Common myeloid progenitor, CD34-positive (primary cell): ENCODE measurements at regions not wholly inside any gene's neighbourhood (a gene's known extent, or its start where the extent isn't known, plus 50 kb on each side); places are given as distances from the start of the nearest gene placed in this dataset.

ENCODE experiments used
- CTCF ChIA-PET: fragments of 350-600 bp; sonication (Branson Sonifier 250); formaldehyde crosslinking; loops from one replicate; lab custom pipeline; 2021; ENCODE audit warnings: antibody characterized with exemption; lab: Charles Lee
- POLR2A ChIA-PET: fragments of 350-600 bp; sonication (Branson Sonifier 250); formaldehyde crosslinking; loops from one replicate; lab custom pipeline; 2021; ENCODE audit warnings: antibody characterized with exemption; lab: Charles Lee
- DNase-seq, 3 donors: peaks; one replicate each; pipeline versions ENCODE4 v3.0.0 to v3.0.0-alpha.2; 2013
- H3K27ac ChIP-seq, 2 experiments: 1 replicate in 1 of 2; 2 replicates in 1 of 2; pipeline ENCODE4 v1.7.0; 2013; ENCODE audit warnings: inconsistent platforms in 2 of 2, low read length in 2 of 2, mild to moderate bottlenecking in 2 of 2, low read depth in 1 of 2, moderate library complexity in 1 of 2; ENCODE audit not compliant: severe bottlenecking in 2 of 2, insufficient read depth in 1 of 2, poor library complexity in 1 of 2
- H3K27me3 ChIP-seq, 5 experiments: replicated peaks in 2 of 5; 1 replicate in 3 of 5; 2 replicates in 2 of 5; pipeline versions ENCODE4 v1.6.1 to v1.7.0; 2013; ENCODE audit warnings: low read length in 4 of 5, mild to moderate bottlenecking in 2 of 5, moderate library complexity in 2 of 5, inconsistent platforms in 1 of 5; ENCODE audit not compliant: insufficient read depth in 5 of 5, control insufficient read depth in 4 of 5
- H3K36me3 ChIP-seq, 4 experiments: 1 replicate in 2 of 4; 2 replicates in 2 of 4; pipeline versions ENCODE4 v1.6.1 to v1.7.0; 2013; ENCODE audit warnings: low read length in 3 of 4, control low read depth in 1 of 4, mild to moderate bottlenecking in 1 of 4; ENCODE audit not compliant: control insufficient read depth in 4 of 4, insufficient read depth in 4 of 4
- H3K4me1 ChIP-seq, 4 experiments: 1 replicate in 3 of 4; 2 replicates in 1 of 4; pipeline versions ENCODE4 v1.6.1 to v1.7.1; 2013; ENCODE audit warnings: low read length in 3 of 4, mild to moderate bottlenecking in 3 of 4, control low read depth in 1 of 4, inconsistent platforms in 1 of 4, moderate library complexity in 1 of 4; ENCODE audit not compliant: control insufficient read depth in 4 of 4, insufficient read depth in 4 of 4; ENCODE audit errors: control extremely low read depth in 1 of 4
- H3K4me3 ChIP-seq, 7 experiments: 1 replicate in 4 of 7; 2 replicates in 3 of 7; pipeline versions ENCODE4 v1.5.1 to v1.7.0; 2013; ENCODE audit warnings: mild to moderate bottlenecking in 7 of 7, low read length in 6 of 7, moderate library complexity in 6 of 7, inconsistent platforms in 2 of 7, low read depth in 2 of 7, control low read depth in 1 of 7; ENCODE audit not compliant: insufficient read depth in 4 of 7, control insufficient read depth in 1 of 7; ENCODE audit errors: extremely low read depth in 1 of 7
- H3K9me3 ChIP-seq, 5 experiments: 1 replicate in 4 of 5; 2 replicates in 1 of 5; pipeline versions ENCODE4 v1.6.1 to v1.7.1; 2013; ENCODE audit warnings: low read length in 4 of 5, mild to moderate bottlenecking in 2 of 5, inconsistent platforms in 1 of 5, low read depth in 1 of 5, moderate library complexity in 1 of 5; ENCODE audit not compliant: control insufficient read depth in 4 of 5, insufficient read depth in 2 of 5; ENCODE audit errors: control extremely low read depth in 1 of 5
- WGBS: methylation state at CpG from one replicate; pipeline ENCODE4 v1.1.5; 2013; ENCODE audit not compliant: insufficient coverage; 5-methylcytosine and 5-hydroxymethylcytosine counted together

GRCh38 chr15:92811148-92811913 is 88.8 kb upstream of the CHD2 start:
- no peak for DNase-seq
- ChIA-PET CTCF (interaction anchor here (0.7 to 7.9 kb wide), 9 partner anchors 9 to 105 kb away, joined by 3 to 99 read pairs (median 4); no protein-coding TSS in a partner anchor), POLR2A (interaction anchor here (2.9 to 5.4 kb wide), 2 partner anchors 72 to 92 kb away, joined by 34 to 83 read pairs; no protein-coding TSS in a partner anchor)
- H3K4me3 ChIP-seq, result peak overlapping the region in 6 of 7 experiments; percentile 51 to 81 (median 77)
- no peaks in the 10 kb centered on the region for H3K9me3 ChIP-seq
- no peaks in the 10 kb centered on the region for H3K27me3 ChIP-seq
- H3K4me1 ChIP-seq, result peaks cover 19 to 38% (median 31%) of the 10 kb centered on the region in 4 experiments
- 100% methylated on average over 1 of the region's 6 CpGs for WGBS
- H3K36me3 ChIP-seq, result no peaks in the 10 kb centered on the region
- H3K27ac ChIP-seq, result peak overlapping the region; percentile 96

GRCh38 chr15:92812271-92812670 is 87.9 kb upstream of the CHD2 start:
- Histone ChIP-seq H3K9me3 (no peaks in the 10 kb centered on the region), H3K36me3 (no peaks in the 10 kb centered on the region), H3K4me1 (peaks cover 19 to 40% (median 32%) of the 10 kb centered on the region in 4 experiments), H3K4me3 (no peak overlapping the region), H3K27me3 (no peaks in the 10 kb centered on the region), H3K27ac (peak overlapping the region in 1 of 2 experiments; percentile 96)
- CTCF ChIA-PET, result interaction anchor here (1.0 to 7.9 kb wide), 6 partner anchors 10 to 104 kb away, joined by 3 to 99 read pairs (median 4); no protein-coding TSS in a partner anchor
- DNase-seq, result no peak
- POLR2A ChIA-PET, result interaction anchor here (5.4 kb wide), 1 partner anchor 71 kb away, joined by 83 read pairs; no protein-coding TSS in a partner anchor
- WGBS, result 97% methylated on average over 11 of the region's 12 CpGs

- no CpG with 5 or more reads among the region's 4 CpGs for WGBS
- no peak overlapping the region for H3K4me3 ChIP-seq
- ChIA-PET CTCF (interaction anchor here (0.9 to 1.7 kb wide), 3 partner anchors 27 to 94 kb away, joined by 3 read pairs; no protein-coding TSS in a partner anchor), POLR2A (no interaction called here)
- peaks cover 12 to 40% (median 28%) of the 10 kb centered on the region in 4 experiments for H3K4me1 ChIP-seq
- DNase-seq, result no peak
- H3K27ac ChIP-seq, result no peak overlapping the region
- H3K9me3 ChIP-seq, result no peaks in the 10 kb centered on the region
- H3K36me3 ChIP-seq, result no peaks in the 10 kb centered on the region
- no peaks in the 10 kb centered on the region for H3K27me3 ChIP-seq
Observed at GRCh38 chr15:92813485-92813884, 86.6 kb upstream of the CHD2 start.

DNA sequence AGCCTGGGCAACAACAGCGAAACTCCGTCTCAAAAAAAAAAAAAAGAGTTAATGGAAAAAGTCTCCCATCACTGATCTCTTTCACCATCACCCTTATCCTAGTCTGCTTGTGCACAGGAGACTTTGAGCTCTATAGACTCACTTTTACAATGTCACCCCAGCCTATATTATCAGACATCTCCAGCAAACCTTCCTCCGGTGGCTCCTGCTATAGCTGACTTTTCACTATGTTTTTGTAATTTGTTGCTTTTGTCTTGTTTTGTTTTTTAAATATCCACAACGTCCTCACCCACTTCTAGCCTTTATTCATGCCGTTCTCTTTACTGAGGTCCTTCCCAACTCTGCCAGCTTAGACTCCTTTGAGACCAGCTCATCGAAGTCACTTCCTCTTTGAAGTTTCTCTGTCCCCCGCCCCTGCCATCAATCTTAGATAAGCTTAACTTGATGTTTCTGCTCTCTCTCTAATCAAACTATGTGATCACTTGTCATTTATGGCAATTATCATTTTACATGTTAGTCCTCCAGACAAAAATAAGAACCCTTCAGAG is 82.7 kb upstream of the CHD2 start:
- ChIA-PET POLR2A (interaction anchor here (0.7 to 1.1 kb wide), 3 partner anchors 8 to 112 kb away, joined by 3 to 6 read pairs (median 3); no protein-coding TSS in a partner anchor), CTCF (interaction anchor here (0.7 to 1.7 kb wide), 4 partner anchors 12 to 91 kb away, joined by 5 to 6 read pairs (median 6); no protein-coding TSS in a partner anchor)
- H3K4me3 ChIP-seq, result peak overlapping the region in 5 of 7 experiments; percentile 15 to 51 (median 26)
- no peaks in the 10 kb centered on the region for H3K9me3 ChIP-seq
- H3K27ac ChIP-seq, result peak overlapping the region in 1 of 2 experiments; percentile 29
- DNase-seq, result peak in 2 of 3 donors; percentile 66 to 77
- WGBS, result 2% methylated on average over 4 of the region's 7 CpGs
- H3K4me1 ChIP-seq, result peaks cover 10 to 46% (median 22%) of the 10 kb centered on the region in 4 experiments
- no peaks in the 10 kb centered on the region for H3K36me3 ChIP-seq
- H3K27me3 ChIP-seq, result no peaks in the 10 kb centered on the region

GRCh38 chr15:92818651-92819277 is 81.4 kb upstream of the CHD2 start:
- H3K27me3 ChIP-seq, result no peaks in the 10 kb centered on the region
- H3K27ac ChIP-seq, result peak overlapping the region in 1 of 2 experiments; percentile 87
- H3K4me3 ChIP-seq, result no peak overlapping the region
- ChIA-PET CTCF (interaction anchor here (0.9 to 2.5 kb wide), 4 partner anchors 9 to 100 kb away, joined by 3 to 13 read pairs (median 7); no protein-coding TSS in a partner anchor), POLR2A (interaction anchor here (2.3 kb wide), 1 partner anchor 9 kb away, joined by 6 read pairs; no protein-coding TSS in a partner anchor)
- 98% methylated on average over 14 of the region's 16 CpGs for WGBS
- no peaks in the 10 kb centered on the region for H3K9me3 ChIP-seq
- no peak for DNase-seq
- H3K4me1 ChIP-seq, result peaks cover 13 to 54% (median 29%) of the 10 kb centered on the region in 4 experiments
- H3K36me3 ChIP-seq, result no peaks in the 10 kb centered on the region

DNA sequence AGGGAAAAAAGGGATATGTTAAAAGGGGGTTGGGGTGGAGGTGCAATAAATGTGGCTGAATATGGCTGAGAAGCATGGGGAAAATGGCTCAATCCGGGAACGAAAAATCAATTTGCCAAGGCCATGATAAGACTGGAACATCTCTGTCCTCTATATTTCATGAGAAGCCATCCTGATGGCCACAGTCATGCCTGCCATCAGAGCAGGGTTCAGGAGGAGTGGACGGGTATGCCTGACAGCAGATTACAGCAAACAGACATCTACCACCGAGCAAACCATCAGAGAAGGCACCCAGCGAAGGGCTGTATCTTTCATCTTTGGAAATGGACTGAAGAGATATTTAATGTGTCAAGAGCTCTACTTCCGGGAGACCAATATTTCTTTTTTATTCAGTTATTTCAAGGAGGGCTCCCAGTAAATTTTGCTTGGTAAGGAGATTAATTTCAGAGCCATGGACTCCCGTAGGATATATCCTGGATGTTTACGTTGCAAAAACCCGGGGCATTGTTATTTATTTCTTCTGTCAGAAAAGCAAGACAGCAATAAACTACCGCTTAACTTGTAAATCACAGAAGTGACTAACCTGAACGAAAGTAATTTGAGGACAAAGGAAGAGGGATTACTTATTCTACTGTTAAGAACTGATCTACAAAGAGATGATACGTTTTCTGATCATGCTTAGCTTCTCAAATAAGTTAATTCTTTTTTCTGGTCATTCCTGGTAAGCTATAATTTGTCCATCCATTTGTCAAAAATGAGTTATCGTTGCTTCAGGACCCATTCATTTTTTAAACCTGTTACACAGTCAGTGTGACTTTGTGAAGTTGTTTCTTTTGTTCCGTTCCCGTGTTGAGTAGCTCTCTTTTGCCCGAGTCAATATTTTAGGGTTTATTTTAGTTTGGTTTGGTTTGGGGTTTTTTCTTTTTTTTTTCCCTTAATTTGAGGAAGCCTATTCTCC is 80.6 kb upstream of the CHD2 start:
- H3K36me3 ChIP-seq, result no peaks in the 10 kb centered on the region
- no peak for DNase-seq
- peak overlapping the region; percentile 69 to 87 for H3K27ac ChIP-seq
- 60% methylated on average over 6 of the region's 16 CpGs for WGBS
- peak overlapping the region in 6 of 7 experiments; percentile 61 to 93 (median 78) for H3K4me3 ChIP-seq
- ChIA-PET POLR2A (interaction anchor here (2.3 kb wide), 1 partner anchor 10 kb away, joined by 6 read pairs; no protein-coding TSS in a partner anchor), CTCF (interaction anchor here (0.8 to 2.5 kb wide), 7 partner anchors 8 to 99 kb away, joined by 3 to 13 read pairs (median 4); no protein-coding TSS in a partner anchor)
- H3K4me1 ChIP-seq, result peaks cover 13 to 54% (median 29%) of the 10 kb centered on the region in 4 experiments
- H3K27me3 ChIP-seq, result no peaks in the 10 kb centered on the region
- no peaks in the 10 kb centered on the region for H3K9me3 ChIP-seq
